CD4-positive, alpha-beta T cell treated with Interleukin-12 subunit alpha and Interleukin-12 subunit beta, for 1 hour (primary cell): ENCODE measurements at regions not wholly inside any gene's neighbourhood (a gene's known extent, or its start where the extent isn't known, plus 50 kb on each side); places are given as distances from the start of the nearest gene placed in this dataset.

Source experiments
- DNase-seq: peaks from one replicate; pipeline ENCODE4 v3.0.0-alpha.2; 2020

DNA sequence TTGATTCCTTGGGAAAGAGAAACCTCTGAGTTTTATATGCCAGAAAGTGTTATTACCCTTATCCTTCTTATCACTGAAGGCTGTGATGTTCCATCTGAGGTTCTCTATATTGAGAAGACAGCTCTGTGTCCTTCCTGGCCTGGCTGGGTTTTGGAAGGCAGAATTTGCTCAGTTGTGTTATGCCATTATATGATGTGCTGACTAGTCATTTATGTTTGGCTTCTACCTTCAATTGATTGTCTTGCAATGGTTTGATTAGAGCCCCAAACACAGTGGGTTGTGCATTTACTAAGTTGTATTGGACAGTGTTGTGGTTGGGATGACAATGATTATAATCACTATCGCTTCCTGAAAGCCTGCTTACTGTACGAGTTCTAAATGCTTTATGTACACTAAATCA is 265.7 kb downstream of the SNAPC1 start:
- DNase-seq = no peak

DNA sequence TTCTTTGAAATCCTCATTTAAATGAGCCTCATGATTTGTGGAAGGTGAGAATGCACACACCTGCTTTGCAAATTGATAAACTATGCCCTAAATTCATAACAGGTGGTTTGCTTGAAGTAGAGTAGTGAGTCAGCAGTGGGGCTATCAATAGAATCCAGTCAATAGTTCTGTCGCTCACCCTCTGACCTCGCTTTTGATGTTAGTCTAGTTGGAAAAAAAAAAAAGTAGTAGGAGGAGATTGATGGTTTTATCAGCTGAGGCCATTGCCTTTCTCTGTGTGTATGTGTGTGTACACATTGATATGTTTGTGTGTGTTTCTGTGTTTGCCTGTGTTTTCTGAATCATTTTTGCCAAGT is 267.3 kb downstream of the SNAPC1 start:
- DNase-seq = no peak

DNA sequence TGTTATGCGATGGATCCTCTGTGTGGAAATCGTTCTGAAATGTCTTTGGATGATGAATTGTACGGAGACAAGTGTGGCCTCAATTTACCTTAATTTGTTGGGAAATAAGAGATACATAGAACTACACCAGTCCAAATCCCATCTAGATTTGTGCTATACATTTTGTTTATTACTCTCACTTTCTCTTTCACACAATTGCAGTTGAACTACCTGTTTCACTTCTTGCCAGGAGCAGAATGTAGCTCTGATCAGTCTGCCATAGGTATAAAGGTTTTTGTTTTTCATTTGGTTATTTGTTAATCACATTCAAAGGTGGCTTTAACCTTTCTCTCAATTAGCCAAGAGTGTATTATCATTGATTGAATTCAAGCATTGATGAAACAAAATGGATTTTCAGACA is 268.2 kb downstream of the SNAPC1 start:
- DNase-seq = no peak

DNA sequence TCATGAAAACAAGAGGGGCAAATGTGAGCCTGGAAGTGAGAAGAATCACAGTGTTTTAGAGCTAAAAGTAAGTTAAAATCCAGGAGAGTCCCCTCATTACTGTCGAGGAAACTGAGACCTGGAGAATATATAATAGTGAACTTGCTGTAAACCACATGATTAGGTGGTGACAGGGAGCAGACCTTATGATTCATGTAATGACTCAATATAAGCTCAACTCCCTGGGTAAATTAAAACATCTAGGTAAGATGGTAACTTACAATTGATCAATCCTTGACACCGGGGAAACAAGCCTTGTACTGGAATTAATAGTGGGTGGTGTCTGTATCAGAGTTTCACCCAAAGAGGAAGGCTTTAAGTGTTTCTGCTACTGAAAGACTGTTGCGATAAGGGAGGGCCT is 269.3 kb downstream of the SNAPC1 start:
- no peak for DNase-seq

- no peak for DNase-seq
Measured at GRCh38 chr14:62053188-62053587, 291.0 kb downstream of the SNAPC1 start.

- DNase-seq = no peak
Measured at GRCh38 chr14:62056789-62057188, 294.6 kb downstream of the SNAPC1 start.

GRCh38 chr14:62062645-62063044 is 300.4 kb downstream of the SNAPC1 start:
- DNase-seq = no peak

DNA sequence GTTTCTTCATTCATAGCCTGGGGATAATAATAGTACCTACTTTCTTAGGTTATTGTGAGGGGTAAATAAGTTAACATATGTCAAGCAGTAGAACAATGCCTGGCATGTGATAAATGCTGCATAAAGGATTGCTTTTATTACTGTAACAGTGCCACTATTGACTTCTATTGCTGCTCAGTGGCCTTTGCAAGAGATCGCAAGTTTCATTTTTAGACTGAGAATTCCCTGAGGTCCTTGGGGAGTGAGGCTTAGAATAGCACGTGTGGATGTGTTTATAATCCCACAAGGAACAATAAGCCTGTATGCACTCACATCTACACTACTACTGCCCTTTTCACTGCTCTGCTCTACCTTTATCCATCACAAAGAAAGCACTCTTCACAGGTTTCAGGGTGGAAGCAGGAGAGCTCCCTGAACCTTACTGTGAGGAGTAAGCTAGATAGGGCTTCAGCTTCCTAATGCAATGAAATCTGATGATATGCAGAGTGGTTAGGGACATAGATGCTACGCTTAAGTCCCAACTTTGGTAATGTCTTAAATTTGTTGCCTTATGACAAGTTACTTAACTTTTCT is 302.6 kb downstream of the SNAPC1 start:
- no peak for DNase-seq

DNA sequence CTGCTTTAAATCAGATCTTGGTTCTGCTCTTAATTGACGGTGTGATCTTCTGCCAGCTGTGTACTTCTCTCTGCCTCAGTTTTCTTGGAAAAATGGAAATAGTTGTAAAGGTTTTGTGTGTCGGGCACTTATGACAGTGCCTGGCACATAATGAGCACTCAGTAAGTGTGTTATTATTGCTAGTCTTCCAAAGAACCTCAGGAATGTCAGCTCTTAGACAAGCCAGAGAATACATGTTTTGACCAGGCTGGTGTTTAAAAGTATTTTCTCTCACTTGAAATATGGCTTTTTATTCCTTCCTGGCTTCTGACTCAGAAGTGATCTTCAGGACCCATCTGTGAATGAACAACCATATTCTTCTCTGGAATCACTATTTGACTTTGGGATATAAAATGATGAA is 304.1 kb downstream of the SNAPC1 start:
- no peak for DNase-seq

DNA sequence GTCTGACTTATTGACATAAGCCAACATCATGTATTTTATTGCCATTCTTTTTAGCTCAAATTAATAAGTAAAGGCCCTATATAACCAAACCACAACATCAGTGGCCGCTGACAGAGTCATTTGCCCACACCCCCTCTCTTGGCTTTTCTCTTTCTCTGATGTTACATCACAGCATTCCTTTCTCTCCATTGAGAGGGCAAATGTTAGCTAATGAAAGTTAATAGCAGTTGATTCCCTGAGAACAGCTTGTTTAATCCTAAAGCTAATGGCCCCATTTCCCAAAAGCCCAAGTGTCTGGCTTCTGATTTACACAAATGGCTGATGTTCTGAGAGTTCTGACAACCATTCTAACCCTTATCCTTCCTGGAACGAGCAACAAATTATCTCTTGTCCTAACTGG is 308.8 kb downstream of the SNAPC1 start:
- DNase-seq = no peak

GRCh38 chr14:62076368-62076767 is 314.1 kb downstream of the SNAPC1 start:
- no peak for DNase-seq

DNA sequence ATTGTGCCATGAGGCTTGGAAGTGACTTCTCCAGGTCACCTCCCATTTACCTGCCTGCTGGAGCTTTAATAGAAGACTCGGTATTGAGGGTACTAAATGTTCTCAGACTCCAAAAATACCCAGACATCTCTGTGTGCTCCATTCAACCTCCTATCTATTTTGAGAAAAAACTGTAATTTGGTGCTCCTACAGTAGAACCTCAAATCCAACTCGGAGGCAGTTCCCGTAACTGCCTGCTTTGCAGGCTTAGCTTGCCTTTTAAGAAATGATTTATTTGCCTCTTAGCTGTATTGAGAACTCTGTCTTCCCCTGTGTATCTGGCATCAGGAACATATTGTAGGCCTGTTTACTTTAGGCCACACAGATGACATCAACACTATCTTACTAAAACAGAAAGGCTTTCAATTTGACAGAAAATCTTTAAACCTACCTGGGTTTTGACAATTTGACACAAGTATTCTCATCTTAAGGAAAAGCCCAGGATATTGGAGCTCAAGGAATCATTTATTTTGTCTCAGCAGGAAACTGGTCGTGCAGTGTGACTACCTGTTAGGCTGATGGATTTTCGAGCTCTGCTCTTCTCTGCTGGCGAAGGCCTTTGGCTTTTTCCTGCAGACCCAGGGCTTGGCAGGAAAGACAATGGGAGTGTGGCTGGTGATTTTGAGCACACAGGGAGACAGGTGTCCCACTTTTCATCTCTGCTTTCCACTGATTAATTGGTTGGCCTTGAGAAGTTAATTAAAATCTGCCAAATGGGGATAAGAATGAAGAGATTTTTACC is 314.8 kb downstream of the SNAPC1 start:
- DNase-seq = no peak

GRCh38 chr14:62077676-62078261 is 315.5 kb downstream of the SNAPC1 start:
- DNase-seq = peak; percentile 43

DNA sequence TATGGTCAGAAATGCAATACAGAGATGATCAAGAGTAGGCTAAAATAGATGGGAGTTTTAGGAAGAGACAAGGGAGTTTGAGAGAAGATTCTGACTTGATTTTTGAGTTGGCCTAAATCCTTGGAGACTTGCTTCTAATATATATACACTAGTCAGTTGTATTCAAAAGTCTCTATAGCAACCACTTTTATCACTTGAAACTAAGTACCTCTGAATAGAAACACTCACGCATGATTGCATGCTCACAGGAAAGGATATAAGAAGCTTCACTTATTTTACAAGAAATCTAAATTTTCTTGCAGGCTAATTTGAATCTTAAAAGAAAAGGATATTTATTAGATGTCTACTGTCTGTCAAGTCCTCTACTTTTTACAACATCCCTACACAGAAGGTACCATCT is 316.8 kb downstream of the SNAPC1 start:
- no peak for DNase-seq

DNA sequence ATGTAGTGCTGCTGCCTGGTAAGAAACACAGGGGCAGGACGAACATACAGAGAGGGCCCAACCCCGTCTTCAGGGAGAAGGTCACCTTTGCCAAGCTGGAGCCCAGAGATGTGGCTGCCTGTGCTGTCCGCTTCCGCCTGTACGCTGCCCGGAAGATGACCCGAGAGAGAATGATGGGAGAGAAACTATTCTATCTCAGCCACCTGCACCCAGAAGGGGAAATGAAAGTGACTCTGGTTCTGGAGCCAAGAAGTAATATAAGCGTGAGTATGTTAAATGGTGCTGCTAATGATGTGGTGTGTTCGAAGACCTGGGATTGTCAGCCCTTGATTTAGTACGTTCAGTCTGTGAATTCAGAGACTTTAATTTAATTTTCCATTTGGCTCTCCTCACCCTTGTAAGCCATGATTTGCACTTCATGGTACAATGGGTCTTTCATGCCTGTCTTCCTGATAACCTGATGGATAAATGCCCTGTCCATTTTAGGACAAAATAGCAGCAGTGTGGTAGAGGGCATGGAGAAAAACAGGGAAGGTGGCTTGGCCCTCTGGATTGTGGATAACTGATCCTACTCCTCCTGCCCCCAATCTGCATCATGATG is 318.9 kb downstream of the SNAPC1 start:
- no peak for DNase-seq

DNA sequence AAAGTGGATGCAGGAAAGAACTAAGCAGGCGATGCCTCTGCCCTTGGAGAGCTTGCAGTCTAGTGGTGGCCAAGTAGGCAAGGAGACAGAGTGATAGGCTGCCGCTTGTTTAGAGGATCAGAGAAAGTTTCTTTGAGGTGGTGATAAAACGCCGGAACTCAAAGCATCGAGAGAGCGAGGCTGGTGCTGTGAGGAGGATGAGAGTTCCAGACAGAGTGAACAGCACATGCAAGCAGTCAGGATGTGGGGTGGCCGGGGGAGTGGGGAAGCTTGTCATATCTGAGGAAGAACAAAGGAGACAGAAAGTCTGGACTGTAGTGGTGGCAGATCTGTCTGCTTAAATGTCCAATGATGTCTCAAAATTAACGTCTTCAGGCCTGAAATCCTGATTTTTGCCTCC is 319.7 kb downstream of the SNAPC1 start:
- DNase-seq = no peak

DNA sequence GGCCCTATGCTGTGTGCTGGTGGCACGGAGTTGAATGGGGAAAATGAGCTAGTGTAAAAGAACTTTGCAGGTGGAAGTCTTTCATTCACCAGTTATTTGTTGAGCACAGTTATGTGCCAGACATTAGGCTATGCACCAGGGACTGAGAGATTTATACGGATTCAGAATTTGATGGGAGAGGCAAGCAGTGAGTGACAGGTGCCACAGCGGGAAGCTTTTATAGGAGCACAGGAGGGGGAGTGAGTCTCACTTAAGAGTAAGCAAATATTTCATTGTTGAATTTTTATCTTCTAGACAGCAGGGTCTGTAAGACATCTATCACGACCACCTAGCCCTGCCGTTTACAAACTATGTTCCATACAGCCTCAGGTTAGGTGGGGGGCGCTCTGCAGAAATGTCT is 320.6 kb downstream of the SNAPC1 start:
- DNase-seq = no peak

- DNase-seq = no peak
Measured at GRCh38 chr14:62084020-62084419, 321.8 kb downstream of the SNAPC1 start.

DNA sequence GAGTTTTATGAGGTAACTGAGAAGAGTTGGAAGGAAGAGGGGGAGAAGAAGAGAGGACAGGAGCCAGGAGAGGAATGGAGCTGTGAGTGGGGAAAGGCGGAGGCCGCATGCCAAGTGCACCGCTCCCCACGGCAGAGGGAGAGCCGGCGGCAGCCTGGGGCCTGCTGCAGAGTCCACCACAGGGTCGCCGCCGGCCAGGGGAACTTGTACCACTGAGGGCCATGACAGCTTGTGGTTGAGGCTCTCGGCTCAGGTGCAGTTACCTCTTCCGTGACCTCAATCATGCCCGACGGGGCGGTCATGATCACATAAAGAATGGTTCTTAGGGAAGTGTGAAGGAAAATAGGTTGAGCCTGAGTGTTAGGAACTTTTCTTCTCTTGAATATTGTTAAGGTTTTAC is 325.0 kb downstream of the SNAPC1 start:
- DNase-seq = no peak

GRCh38 chr14:62093736-62094135 is 331.5 kb downstream of the SNAPC1 start:
- no peak for DNase-seq

- no peak for DNase-seq
Measured at GRCh38 chr14:62097072-62097471, 334.9 kb downstream of the SNAPC1 start.

GRCh38 chr14:62097824-62098223 is 335.6 kb downstream of the SNAPC1 start:
- DNase-seq = peak; percentile 4

DNA sequence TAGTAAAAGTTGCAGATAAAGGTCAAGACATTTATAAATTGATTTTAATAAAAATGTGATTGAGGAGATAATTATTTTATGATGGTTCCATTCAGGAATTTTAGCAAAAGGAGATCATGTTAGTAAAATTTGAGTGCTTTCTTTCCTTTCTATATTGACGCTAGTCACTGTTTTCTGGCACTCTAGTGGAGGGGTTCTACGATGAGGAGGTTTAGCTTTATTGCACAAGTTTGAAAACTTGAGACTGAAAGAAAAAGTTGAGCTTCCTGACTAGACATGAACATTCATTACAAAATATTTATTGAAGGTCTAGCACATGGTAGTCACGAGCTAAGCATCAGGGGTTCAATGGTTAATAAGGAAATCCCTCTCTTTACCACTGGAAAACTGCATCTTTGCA is 336.1 kb downstream of the SNAPC1 start:
- DNase-seq = no peak

DNA sequence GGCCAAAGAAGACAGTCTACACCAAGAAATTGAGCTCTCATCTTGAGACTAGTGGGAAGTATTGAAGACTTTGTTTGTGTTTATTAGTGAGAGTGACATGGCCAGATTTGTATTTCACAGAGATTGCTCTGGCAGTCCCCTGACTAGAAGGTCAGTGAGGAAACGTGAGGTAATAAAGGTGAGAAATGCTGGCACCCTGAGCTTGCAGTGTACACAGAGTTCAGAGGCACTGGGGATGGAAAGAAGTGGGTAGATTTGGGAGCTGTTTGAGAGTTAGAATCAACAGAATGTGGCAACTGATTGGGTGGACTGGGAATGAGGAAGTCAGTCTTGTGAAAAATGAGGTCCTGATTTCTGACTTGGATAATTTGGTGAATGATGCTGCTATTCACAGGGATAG is 336.9 kb downstream of the SNAPC1 start:
- no peak for DNase-seq
